ENCODE measurements at regions not wholly inside any gene's neighbourhood (a gene's known extent, or its start where the extent isn't known, plus 50 kb on each side); places are given as distances from the start of the nearest gene placed in this dataset.

DNA sequence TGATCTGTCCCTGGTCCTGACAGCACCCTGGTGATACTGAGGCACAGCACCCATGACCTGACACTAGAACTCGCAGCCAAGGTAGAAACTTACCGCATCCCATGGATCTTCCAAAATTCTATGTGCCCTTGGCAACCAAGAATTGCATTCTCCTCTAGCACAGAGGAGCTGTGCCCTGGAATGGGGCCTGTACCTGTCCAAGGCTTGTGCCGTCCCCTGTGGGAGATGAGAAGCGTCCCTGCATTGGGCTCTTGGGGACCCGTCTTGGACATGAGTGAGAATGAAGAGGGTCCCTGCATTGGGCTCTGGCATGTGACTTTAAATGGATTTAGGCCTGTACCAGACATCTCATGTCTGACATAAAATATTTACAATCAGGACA lies 67.1 kb downstream of the GGTLC2 start:
- TF ChIP-seq POLR2A (IDR thresholded peaks at IDR 0.05; ENCODE audit: insufficient read depth in 1 of 2, low read depth in 2 of 2, low read length in 2 of 2) (no peak), NR1H2 (CRISPR knock-in tag; IDR thresholded peaks at IDR 0.05; ENCODE audit: borderline replicate concordance, low read depth) (no peak), ZBTB7A (CRISPR knock-in tag; IDR thresholded peaks at IDR 0.05) (no peak), KAT8 (CRISPR knock-in tag; IDR thresholded peaks at IDR 0.05) (no peak), IRF2 (CRISPR knock-in tag; IDR thresholded peaks at IDR 0.05) (no peak), USF2 (IDR thresholded peaks at IDR 0.05; ENCODE audit: low read depth, low read length) (no peak), USF2 (CRISPR knock-in tag; IDR thresholded peaks at IDR 0.05; ENCODE audit: borderline replicate concordance) (no peak), SKI (IDR thresholded peaks at IDR 0.05; ENCODE audit: partially characterized antibody) (no peak)

Measured in HepG2 (cell line).